UCSD-AML1 (cell line): ENCODE measurements at regions not wholly inside any gene's neighbourhood (a gene's known extent, or its start where the extent isn't known, plus 50 kb on each side); places are given as distances from the start of the nearest gene placed in this dataset.
"Not testable (repeated sequence)": the region's sequence is repeated elsewhere in the genome, so short reads cannot be mapped to it uniquely, and the experiment has no call there.

Experiments
- DNase-seq: peaks from one replicate; lab custom pipeline; 2025; ENCODE audit not compliant: unreplicated experiment; lab: John Stamatoyannopoulos, UW

- no peak for DNase-seq
Measured at GRCh38 chr13:31605076-31605860, 134.1 kb upstream of the RXFP2 start.

- DNase-seq: not testable (repeated sequence)
Measured at GRCh38 chr13:31607531-31607930, 131.8 kb upstream of the RXFP2 start.

- DNase-seq: not testable (repeated sequence)
Measured at GRCh38 chr13:31608780-31609179, 130.5 kb upstream of the RXFP2 start.

- DNase-seq: no peak
Measured at GRCh38 chr13:31610270-31610998, 128.9 kb upstream of the RXFP2 start.

GRCh38 chr13:31611214-31611613, 128.1 kb upstream of the RXFP2 start:
- DNase-seq: no peak

- no peak for DNase-seq
Measured at GRCh38 chr13:31614073-31614472, 125.3 kb upstream of the RXFP2 start.

GRCh38 chr13:31614704-31615103, 124.6 kb upstream of the RXFP2 start:
- DNase-seq: no peak

- no peak for DNase-seq
Measured at GRCh38 chr13:31625115-31625514, 114.2 kb upstream of the RXFP2 start.

GRCh38 chr13:31627097-31627845, 112.1 kb upstream of the RXFP2 start:
- DNase-seq: no peak

- peak; percentile 48 for DNase-seq
Measured at GRCh38 chr13:31629085-31629780, 110.1 kb upstream of the RXFP2 start.

GRCh38 chr13:31631071-31631470, 108.3 kb upstream of the RXFP2 start:
- no peak for DNase-seq

- no peak for DNase-seq
Measured at GRCh38 chr13:31631746-31632145, 107.6 kb upstream of the RXFP2 start.

GRCh38 chr13:31638577-31638976, 100.7 kb upstream of the RXFP2 start:
- DNase-seq: peak; percentile 19

GRCh38 chr13:31639443-31640163, 99.7 kb upstream of the RXFP2 start:
- DNase-seq: no peak

GRCh38 chr13:31649766-31650165, 89.6 kb upstream of the RXFP2 start:
- no peak for DNase-seq

GRCh38 chr13:31653730-31654129, 85.6 kb upstream of the RXFP2 start:
- DNase-seq: no peak

GRCh38 chr13:31663880-31664585, 75.3 kb upstream of the RXFP2 start:
- no peak for DNase-seq

- DNase-seq: no peak
Measured at GRCh38 chr13:31670831-31671617, 68.3 kb upstream of the RXFP2 start.

- DNase-seq: no peak
Measured at GRCh38 chr13:31674051-31674450, 65.3 kb upstream of the RXFP2 start.
